Neural progenitor cell (in vitro differentiated cells): ENCODE measurements at regions not wholly inside any gene's neighbourhood (a gene's known extent, or its start where the extent isn't known, plus 50 kb on each side); places are given as distances from the start of the nearest gene placed in this dataset.

Experiments
- DNase-seq: peaks from one replicate; pipeline ENCODE4 v3.0.0-alpha.2; 2016; ENCODE audit warnings: low spot score
- H2AFZ ChIP-seq: fragments of 200-600 bp; sonication (generic); replicated peaks from 2 replicates; pipeline ENCODE4 v1.6.1; 2016; ENCODE audit warnings: antibody characterized with exemption
- H3F3A ChIP-seq: fragments of 200-600 bp; sonication (generic); 2 replicates; pipeline ENCODE4 v1.6.1; 2016; ENCODE audit warnings: antibody characterized with exemption, low read depth
- H3K27ac ChIP-seq: fragments of 200-600 bp; sonication (generic); 2 replicates; pipeline ENCODE4 v1.5.1; 2016; ENCODE audit warnings: mild to moderate bottlenecking
- H3K27me3 ChIP-seq: fragments of 200-600 bp; sonication (generic); 2 replicates; pipeline ENCODE4 v1.6.1; 2016; ENCODE audit warnings: mild to moderate bottlenecking, moderate library complexity
- H3K36me3 ChIP-seq: fragments of 200-600 bp; sonication (generic); 2 replicates; pipeline ENCODE4 v1.5.1; 2016
- H3K4me1 ChIP-seq: fragments of 200-600 bp; sonication (generic); 2 replicates; pipeline ENCODE4 v1.6.1; 2016; ENCODE audit warnings: mixed run types
- H3K4me2 ChIP-seq: fragments of 200-600 bp; sonication (generic); 2 replicates; pipeline ENCODE4 v1.6.1; 2016
- H3K4me3 ChIP-seq: fragments of 200-600 bp; sonication (generic); 2 replicates; pipeline ENCODE4 v1.5.1; 2016
- H3K79me2 ChIP-seq: fragments of 200-600 bp; sonication (generic); 2 replicates; pipeline ENCODE4 v1.6.1; 2016; ENCODE audit warnings: low read depth
- H3K9ac ChIP-seq: fragments of 200-600 bp; sonication (generic); 2 replicates; pipeline ENCODE4 v1.6.1; 2016
- H3K9me3 ChIP-seq: fragments of 200-600 bp; sonication (generic); 2 replicates; pipeline ENCODE4 v1.5.1; 2016; ENCODE audit warnings: low read depth
- H4K20me1 ChIP-seq: fragments of 200-600 bp; sonication (generic); 2 replicates; pipeline ENCODE4 v1.6.1; 2016; ENCODE audit warnings: low read depth
- H3K27ac Mint-ChIP-seq: 3 replicates; pipeline ENCODE4 v1.8.0; 2021; ENCODE audit warnings: mixed read lengths
- H3K27me3 Mint-ChIP-seq: 2 replicates; pipeline ENCODE4 v1.8.0; 2022; ENCODE audit warnings: low read depth, mild to moderate bottlenecking, inconsistent platforms, moderate library complexity, mixed read lengths; ENCODE audit not compliant: insufficient read depth
- H3K36me3 Mint-ChIP-seq: 3 replicates; pipeline ENCODE4 v1.8.0; 2021; ENCODE audit warnings: mixed read lengths
- H3K4me1 Mint-ChIP-seq: 3 replicates; pipeline ENCODE4 v1.8.0; 2021; ENCODE audit warnings: mixed read lengths
- H3K4me3 Mint-ChIP-seq: 3 replicates; pipeline ENCODE4 v1.8.0; 2021; ENCODE audit warnings: mild to moderate bottlenecking, moderate library complexity, mixed read lengths
- H3K9me3 Mint-ChIP-seq: 3 replicates; pipeline ENCODE4 v1.8.0; 2020; ENCODE audit warnings: mixed read lengths
- EZH2 ChIP-seq: fragments of 200-600 bp; sonication (generic); IDR thresholded peaks from 2 replicates; pipeline ENCODE4 v1.6.1; 2017; ENCODE audit warnings: antibody characterized with exemption, mild to moderate bottlenecking, moderate library complexity
- EZH2phosphoT487 ChIP-seq: fragments of 200-600 bp; sonication (generic); IDR thresholded peaks from 2 replicates; pipeline ENCODE4 v1.6.1; 2017; ENCODE audit warnings: antibody characterized with exemption
- TF ChIP-seq, protein P1 (sequence below): fragments of 200-600 bp; sonication (generic); IDR thresholded peaks from 2 replicates; pipeline ENCODE4 v1.5.1; 2017; ENCODE audit warnings: antibody characterized with exemption, mild to moderate bottlenecking

DNA sequence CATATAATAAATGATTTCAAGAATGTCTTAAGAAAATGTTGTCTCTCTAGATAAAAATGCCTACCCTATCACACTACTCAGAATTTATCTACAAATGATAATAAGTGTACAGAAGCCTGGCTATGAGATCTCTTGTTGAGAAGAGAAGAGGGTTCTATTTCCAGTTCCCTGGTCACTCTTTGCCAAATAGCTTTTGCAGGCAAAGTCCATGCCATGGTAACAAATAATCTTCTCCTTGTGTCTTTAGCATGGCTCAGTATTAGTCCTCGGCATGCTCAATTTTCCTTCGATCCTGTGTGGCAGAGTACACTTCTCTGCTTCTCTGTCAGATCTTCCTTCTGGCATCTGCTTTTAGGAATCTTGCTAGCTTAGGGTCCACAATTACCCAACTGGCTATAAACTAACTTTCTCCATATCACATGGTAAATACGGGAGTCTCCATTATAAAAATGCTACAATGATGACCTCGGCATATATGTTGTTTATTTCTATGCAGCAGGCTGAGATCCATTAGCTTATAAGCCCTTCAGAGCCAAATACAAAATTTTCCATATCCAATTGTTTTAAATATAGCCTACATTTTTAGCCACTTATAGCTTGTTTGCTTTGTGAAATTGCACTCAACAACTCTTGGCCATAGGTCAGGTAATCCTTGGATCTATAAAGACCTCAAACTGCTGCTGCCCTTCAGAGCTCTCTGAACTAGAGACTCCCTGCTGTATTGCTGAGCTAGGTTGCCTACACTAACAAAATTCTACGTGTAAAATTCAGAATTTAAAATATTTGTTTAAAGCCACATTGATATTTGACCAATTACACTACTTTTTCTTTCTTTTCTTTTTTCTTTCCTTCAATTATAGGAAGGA lies 157.5 kb downstream of the FSIP2 start:
- Mint-ChIP-seq H3K36me3 (no peaks in the 10 kb centered on the region), H3K4me1 (no peaks in the 10 kb centered on the region), H3K27ac (no peak overlapping the region), H3K9me3 (no peaks in the 10 kb centered on the region), H3K27me3 (no peaks in the 10 kb centered on the region), H3K4me3 (no peak overlapping the region)
- Histone ChIP-seq H2AFZ (no peak overlapping the region), H3K27ac (no peak overlapping the region), H3K9ac (no peak overlapping the region), H4K20me1 (no peaks in the 10 kb centered on the region), H3K79me2 (no peaks in the 10 kb centered on the region), H3F3A (no peaks in the 10 kb centered on the region), H3K4me2 (no peak overlapping the region), H3K4me3 (no peak overlapping the region), H3K27me3 (no peaks in the 10 kb centered on the region), H3K4me1 (no peaks in the 10 kb centered on the region), H3K9me3 (no peaks in the 10 kb centered on the region), H3K36me3 (no peaks in the 10 kb centered on the region)
- DNase-seq = no peak
- TF ChIP-seq EZH2 (no peak), EZH2phosphoT487 (no peak)
- TF ChIP-seq, protein P1, sequence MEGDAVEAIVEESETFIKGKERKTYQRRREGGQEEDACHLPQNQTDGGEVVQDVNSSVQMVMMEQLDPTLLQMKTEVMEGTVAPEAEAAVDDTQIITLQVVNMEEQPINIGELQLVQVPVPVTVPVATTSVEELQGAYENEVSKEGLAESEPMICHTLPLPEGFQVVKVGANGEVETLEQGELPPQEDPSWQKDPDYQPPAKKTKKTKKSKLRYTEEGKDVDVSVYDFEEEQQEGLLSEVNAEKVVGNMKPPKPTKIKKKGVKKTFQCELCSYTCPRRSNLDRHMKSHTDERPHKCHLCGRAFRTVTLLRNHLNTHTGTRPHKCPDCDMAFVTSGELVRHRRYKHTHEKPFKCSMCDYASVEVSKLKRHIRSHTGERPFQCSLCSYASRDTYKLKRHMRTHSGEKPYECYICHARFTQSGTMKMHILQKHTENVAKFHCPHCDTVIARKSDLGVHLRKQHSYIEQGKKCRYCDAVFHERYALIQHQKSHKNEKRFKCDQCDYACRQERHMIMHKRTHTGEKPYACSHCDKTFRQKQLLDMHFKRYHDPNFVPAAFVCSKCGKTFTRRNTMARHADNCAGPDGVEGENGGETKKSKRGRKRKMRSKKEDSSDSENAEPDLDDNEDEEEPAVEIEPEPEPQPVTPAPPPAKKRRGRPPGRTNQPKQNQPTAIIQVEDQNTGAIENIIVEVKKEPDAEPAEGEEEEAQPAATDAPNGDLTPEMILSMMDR = no peak

DNA sequence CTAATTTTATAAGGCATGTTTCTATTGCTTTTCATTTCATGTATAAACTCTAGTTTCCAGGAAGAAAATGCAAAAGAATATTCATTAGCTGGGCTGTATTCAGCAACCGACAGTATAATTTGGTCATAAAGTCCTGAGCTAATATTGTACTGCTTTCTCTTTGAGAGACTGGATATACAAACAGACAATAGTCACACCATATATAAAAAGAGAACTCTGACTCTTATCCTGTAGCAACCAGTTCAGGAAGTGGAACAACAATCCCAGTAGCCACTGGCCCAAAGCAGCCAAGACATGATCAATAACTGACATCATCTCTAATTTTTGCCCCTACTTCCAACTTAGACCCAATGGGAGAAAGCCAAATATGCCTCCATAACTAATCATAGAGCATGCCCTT lies 160.8 kb downstream of the FSIP2 start:
- Histone ChIP-seq H3K27ac (no peak overlapping the region), H3K9ac (no peak overlapping the region), H3K36me3 (no peaks in the 10 kb centered on the region), H3K4me1 (no peaks in the 10 kb centered on the region), H3K27me3 (no peaks in the 10 kb centered on the region), H3F3A (no peaks in the 10 kb centered on the region), H3K4me3 (no peak overlapping the region), H3K4me2 (no peak overlapping the region), H2AFZ (no peak overlapping the region), H4K20me1 (no peaks in the 10 kb centered on the region), H3K9me3 (no peaks in the 10 kb centered on the region), H3K79me2 (no peaks in the 10 kb centered on the region)
- Mint-ChIP-seq H3K27me3 (no peaks in the 10 kb centered on the region), H3K36me3 (no peaks in the 10 kb centered on the region), H3K27ac (no peak overlapping the region), H3K4me3 (no peak overlapping the region), H3K4me1 (no peaks in the 10 kb centered on the region), H3K9me3 (no peaks in the 10 kb centered on the region)
- TF ChIP-seq EZH2 = no peak
- no peak for TF ChIP-seq EZH2phosphoT487
- TF ChIP-seq, protein P1 = no peak
- DNase-seq = no peak

DNA sequence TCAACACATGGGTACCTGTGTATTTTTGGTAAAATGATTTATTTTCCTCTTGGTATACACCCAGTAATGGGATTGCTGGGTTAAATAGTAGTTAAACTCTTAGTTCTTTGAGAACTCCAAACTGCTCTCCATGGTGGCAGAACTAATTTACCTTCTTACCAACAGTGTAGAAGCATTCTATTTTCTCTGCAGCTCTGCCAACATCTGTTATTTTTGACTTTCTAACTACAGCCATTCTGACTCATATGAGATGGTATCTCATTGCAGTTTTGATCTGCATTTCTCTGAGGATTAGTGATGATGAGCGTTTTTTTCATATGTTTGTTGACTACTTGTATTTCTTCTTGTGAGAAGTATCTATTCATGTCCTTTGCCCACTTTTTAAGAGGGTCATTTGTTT lies 180.6 kb downstream of the FSIP2 start:
- no peaks in the 10 kb centered on the region for H4K20me1 ChIP-seq
- no peak overlapping the region for H3K27ac ChIP-seq
- no peak overlapping the region for H3K27ac Mint-ChIP-seq
- H3K4me2 ChIP-seq = no peak overlapping the region
- no peaks in the 10 kb centered on the region for H3K36me3 ChIP-seq
- H3K4me3 Mint-ChIP-seq = no peak overlapping the region
- H3K4me3 ChIP-seq = no peak overlapping the region
- no peak overlapping the region for H2AFZ ChIP-seq
- TF ChIP-seq EZH2 (no peak), EZH2phosphoT487 (no peak)
- TF ChIP-seq, protein P1 = no peak
- no peaks in the 10 kb centered on the region for H3K9me3 Mint-ChIP-seq
- no peaks in the 10 kb centered on the region for H3K27me3 Mint-ChIP-seq
- H3K4me1 Mint-ChIP-seq = no peaks in the 10 kb centered on the region
- DNase-seq = no peak
- H3K79me2 ChIP-seq = no peaks in the 10 kb centered on the region
- no peaks in the 10 kb centered on the region for H3K4me1 ChIP-seq
- H3K9ac ChIP-seq = no peak overlapping the region
- H3K9me3 ChIP-seq = no peaks in the 10 kb centered on the region
- no peaks in the 10 kb centered on the region for H3K27me3 ChIP-seq
- no peaks in the 10 kb centered on the region for H3F3A ChIP-seq
- no peaks in the 10 kb centered on the region for H3K36me3 Mint-ChIP-seq
